ENCODE measurements at regions not wholly inside any gene's neighbourhood (a gene's known extent, or its start where the extent isn't known, plus 50 kb on each side); places are given as distances from the start of the nearest gene placed in this dataset.

- TF ChIP-seq, protein P1, sequence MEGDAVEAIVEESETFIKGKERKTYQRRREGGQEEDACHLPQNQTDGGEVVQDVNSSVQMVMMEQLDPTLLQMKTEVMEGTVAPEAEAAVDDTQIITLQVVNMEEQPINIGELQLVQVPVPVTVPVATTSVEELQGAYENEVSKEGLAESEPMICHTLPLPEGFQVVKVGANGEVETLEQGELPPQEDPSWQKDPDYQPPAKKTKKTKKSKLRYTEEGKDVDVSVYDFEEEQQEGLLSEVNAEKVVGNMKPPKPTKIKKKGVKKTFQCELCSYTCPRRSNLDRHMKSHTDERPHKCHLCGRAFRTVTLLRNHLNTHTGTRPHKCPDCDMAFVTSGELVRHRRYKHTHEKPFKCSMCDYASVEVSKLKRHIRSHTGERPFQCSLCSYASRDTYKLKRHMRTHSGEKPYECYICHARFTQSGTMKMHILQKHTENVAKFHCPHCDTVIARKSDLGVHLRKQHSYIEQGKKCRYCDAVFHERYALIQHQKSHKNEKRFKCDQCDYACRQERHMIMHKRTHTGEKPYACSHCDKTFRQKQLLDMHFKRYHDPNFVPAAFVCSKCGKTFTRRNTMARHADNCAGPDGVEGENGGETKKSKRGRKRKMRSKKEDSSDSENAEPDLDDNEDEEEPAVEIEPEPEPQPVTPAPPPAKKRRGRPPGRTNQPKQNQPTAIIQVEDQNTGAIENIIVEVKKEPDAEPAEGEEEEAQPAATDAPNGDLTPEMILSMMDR (IDR thresholded peaks at IDR 0.05), result no peak
- no peak for TF ChIP-seq EZH2 (IDR thresholded peaks at IDR 0.05; ENCODE audit: borderline replicate concordance, insufficient read depth, low read depth, low read length, poor library complexity, severe bottlenecking)
Measured at GRCh38 chr2:886072-887022, 64.3 kb upstream of the SNTG2 start.
